Kidney epithelial cell (primary cell): ENCODE measurements at regions not wholly inside any gene's neighbourhood (a gene's known extent, or its start where the extent isn't known, plus 50 kb on each side); places are given as distances from the start of the nearest gene placed in this dataset.

Experiments used
- DNase-seq: peaks from one replicate; pipeline ENCODE4 v3.0.0-alpha.2; 2010; ENCODE audit warnings: low read depth
- H3K27me3 ChIP-seq: 2 replicates; pipeline ENCODE4 v1.6.0; 2011; ENCODE audit warnings: low read length; ENCODE audit not compliant: control insufficient read depth, insufficient read depth
- H3K36me3 ChIP-seq: 2 replicates; pipeline ENCODE4 v1.5.1; 2011; ENCODE audit warnings: low read length; ENCODE audit not compliant: control insufficient read depth, insufficient read depth
- H3K4me3 ChIP-seq: 2 replicates; pipeline ENCODE4 v1.5.1; 2011; ENCODE audit warnings: low read depth, mild to moderate bottlenecking, control low read depth, low read length
- TF ChIP-seq, protein P1 (sequence below): IDR thresholded peaks from 2 replicates; pipeline ENCODE4 v1.5.1; 2011; ENCODE audit warnings: mild to moderate bottlenecking, moderate library complexity, low read length, control low read depth, inconsistent platforms; ENCODE audit not compliant: insufficient read depth, poor library complexity, severe bottlenecking

DNA sequence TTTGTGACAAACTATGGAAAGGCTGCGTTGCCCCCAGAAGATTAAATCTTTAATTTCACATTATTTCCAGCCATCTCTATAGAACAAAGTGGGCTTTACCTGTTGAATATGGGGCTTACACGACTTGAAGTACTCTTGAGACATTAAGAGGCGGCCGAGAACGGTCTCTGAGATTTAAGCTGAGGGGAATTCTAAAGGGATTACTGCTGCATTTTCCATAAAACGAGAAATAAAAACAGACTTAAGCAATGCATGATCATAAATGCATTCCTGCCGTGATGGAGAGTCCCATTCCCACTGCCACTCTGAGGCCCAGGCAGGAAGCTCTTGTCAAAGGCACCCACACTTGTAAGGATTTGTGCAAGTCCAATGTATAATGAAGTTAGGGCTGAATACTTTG, 329.7 kb upstream of the SHH start:
- Histone ChIP-seq H3K36me3 (no peaks in the 10 kb centered on the region), H3K4me3 (no peak overlapping the region), H3K27me3 (peaks cover 4% of the 10 kb centered on the region)
- TF ChIP-seq, protein P1, sequence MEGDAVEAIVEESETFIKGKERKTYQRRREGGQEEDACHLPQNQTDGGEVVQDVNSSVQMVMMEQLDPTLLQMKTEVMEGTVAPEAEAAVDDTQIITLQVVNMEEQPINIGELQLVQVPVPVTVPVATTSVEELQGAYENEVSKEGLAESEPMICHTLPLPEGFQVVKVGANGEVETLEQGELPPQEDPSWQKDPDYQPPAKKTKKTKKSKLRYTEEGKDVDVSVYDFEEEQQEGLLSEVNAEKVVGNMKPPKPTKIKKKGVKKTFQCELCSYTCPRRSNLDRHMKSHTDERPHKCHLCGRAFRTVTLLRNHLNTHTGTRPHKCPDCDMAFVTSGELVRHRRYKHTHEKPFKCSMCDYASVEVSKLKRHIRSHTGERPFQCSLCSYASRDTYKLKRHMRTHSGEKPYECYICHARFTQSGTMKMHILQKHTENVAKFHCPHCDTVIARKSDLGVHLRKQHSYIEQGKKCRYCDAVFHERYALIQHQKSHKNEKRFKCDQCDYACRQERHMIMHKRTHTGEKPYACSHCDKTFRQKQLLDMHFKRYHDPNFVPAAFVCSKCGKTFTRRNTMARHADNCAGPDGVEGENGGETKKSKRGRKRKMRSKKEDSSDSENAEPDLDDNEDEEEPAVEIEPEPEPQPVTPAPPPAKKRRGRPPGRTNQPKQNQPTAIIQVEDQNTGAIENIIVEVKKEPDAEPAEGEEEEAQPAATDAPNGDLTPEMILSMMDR, result no peak
- no peak for DNase-seq

DNA sequence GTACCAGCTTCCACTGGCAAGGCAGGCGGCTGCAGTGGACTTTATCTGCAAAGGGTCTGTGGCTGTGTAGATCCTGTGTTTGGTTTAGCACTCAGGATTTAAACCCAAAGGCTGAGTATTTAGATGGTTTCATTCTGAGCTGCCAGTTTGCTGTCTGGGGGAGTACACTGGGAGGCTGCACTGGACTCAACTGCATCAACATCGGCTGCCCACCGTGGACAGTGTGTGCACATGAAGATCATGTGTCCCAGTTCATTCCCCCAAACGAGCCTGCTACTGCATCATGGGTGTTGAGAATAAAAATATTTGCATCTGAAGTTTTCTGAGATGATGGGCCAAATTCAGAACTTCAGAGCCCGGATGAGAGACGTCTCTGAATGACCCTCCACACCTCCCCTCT, 328.6 kb upstream of the SHH start:
- TF ChIP-seq, protein P1, result no peak
- no peak for DNase-seq
- H3K36me3 ChIP-seq, result no peaks in the 10 kb centered on the region
- H3K4me3 ChIP-seq, result no peak overlapping the region
- H3K27me3 ChIP-seq, result peaks cover 4% of the 10 kb centered on the region

DNA sequence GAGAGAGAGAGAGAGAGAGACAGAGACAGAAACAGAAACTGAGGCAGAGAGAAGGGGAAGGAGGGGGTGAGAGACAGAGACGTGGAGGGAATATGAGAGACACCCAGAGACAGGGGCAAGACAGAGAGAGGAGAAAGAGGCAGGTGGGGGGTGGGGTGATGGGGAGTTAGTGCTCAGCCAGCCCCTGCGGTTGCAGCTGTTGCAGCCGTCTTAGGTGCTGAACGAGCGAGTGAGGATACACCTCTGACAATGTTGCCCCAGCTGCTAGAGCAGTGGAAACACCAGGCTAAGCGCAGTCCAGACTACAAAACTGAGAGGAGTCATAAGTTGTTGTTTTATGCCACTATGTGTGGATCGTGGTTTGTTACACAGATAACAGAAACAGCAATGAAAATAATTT, 328.2 kb upstream of the SHH start:
- no peak for DNase-seq
- Histone ChIP-seq H3K4me3 (no peak overlapping the region), H3K27me3 (peaks cover 4% of the 10 kb centered on the region), H3K36me3 (no peaks in the 10 kb centered on the region)
- TF ChIP-seq, protein P1, result no peak

DNA sequence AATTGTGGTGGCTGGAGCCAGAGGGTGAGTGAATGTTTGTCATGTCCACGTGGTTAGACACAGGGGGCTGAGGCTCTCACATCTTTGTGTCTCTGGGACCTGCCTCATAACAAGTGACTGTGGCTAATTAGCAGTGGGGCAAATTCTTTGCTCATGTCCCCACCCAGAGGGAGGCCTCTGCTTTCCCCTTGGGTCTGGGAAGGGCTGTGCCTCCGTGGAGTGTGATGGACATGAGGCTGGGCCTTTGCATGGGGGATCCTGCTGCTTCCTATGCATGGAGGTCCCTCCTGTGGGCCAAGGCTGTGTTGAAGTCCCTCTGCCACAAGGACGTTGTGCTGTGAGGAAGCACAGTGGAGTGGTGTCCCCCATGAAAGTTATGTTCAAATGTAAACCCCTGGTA, 327.4 kb upstream of the SHH start:
- TF ChIP-seq, protein P1, result no peak
- DNase-seq, result no peak
- Histone ChIP-seq H3K36me3 (no peaks in the 10 kb centered on the region), H3K4me3 (no peak overlapping the region), H3K27me3 (peaks cover 4% of the 10 kb centered on the region)

DNA sequence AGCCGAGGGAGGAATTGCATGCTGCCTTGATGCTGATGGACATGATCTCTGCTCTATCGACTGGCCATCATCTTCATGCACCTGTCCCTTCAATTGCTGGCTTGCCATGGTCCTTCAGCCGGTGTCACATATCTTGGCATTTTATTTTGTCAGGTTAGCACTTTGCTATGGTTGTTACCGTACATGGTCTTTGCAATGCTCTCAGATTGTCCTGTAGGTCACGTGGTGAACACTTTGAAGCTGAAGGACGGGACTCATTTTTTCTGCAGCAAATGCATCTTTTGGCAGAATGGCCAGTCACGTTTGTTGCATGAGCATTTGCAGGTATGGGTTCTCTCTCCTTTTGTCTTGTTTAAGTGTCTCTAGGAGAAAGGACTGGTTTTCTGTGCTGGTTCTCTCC, 326.8 kb upstream of the SHH start:
- no peak overlapping the region for H3K4me3 ChIP-seq
- TF ChIP-seq, protein P1, result no peak
- peaks cover 4% of the 10 kb centered on the region for H3K27me3 ChIP-seq

DNA sequence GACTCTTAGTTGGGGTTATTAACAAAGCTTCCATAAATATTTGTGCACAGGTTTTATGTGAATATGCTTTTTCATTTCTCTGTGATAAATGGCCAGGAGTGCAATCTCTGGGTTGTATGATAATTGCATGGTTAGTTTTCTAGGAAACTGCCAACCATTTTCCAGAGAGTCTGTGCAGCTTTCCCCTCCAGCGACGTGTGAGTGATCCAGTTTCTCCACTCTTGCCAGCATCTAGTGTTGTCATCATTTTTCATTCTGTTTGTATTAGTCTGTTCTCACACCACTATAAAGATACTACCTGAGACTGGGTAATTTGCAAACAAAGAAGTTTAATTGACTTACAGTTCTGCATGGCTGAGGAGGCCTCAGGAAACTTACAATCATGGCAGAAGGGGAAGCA, 319.6 kb upstream of the SHH start:
- no peaks in the 10 kb centered on the region for H3K36me3 ChIP-seq
- no peaks in the 10 kb centered on the region for H3K27me3 ChIP-seq
- no peak for DNase-seq
- no peak overlapping the region for H3K4me3 ChIP-seq
- TF ChIP-seq, protein P1, result no peak

More for the DNA sequence above, 326.8 kb upstream of the SHH start:
- DNase-seq, result no peak
- no peaks in the 10 kb centered on the region for H3K36me3 ChIP-seq
